ENCODE measurements at regions not wholly inside any gene's neighbourhood (a gene's known extent, or its start where the extent isn't known, plus 50 kb on each side); places are given as distances from the start of the nearest gene placed in this dataset.
"Not testable (repeated sequence)": the region's sequence is repeated elsewhere in the genome, so short reads cannot be mapped to it uniquely, and the experiment has no call there.

DNA sequence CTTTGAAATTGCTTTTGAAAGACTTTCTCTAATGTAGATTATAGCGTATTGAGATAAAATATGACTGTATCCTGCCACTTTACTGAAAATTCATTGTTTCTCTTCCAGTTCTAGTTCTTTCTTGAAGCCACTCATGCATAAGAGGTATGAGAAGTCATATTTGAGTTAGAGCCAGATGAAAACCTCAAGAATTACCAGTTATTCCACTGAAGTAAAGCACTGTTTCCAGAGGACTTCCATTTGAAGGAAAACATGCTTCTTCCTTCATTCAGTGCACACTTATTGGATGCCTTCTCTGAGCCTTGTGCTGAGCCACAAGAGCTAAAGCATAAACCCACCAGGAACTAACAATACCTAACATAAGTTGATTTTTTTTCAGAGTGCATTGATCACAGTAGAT, 513.4 kb downstream of the ZNF385D start:
- no peak for DNase-seq

DNA sequence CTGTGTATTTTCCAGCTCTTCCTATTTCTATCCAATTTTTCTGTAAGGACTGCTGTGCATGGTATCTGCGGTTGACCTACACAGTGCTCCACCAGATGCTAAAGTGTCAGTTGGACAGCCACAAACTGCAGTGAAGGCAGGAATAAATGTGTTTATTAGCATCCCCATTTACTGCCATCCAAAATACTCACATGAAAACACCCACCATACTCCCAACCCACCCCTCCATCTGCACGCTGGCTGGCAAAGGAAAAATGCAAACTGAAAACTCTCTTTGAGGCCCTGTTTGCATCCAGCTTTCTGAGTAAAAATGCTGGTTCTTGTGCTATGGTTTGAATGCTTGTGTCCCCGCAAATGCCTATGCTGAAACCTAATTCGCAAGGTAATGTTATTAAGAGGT, 515.5 kb downstream of the ZNF385D start:
- DNase-seq = no peak

DNA sequence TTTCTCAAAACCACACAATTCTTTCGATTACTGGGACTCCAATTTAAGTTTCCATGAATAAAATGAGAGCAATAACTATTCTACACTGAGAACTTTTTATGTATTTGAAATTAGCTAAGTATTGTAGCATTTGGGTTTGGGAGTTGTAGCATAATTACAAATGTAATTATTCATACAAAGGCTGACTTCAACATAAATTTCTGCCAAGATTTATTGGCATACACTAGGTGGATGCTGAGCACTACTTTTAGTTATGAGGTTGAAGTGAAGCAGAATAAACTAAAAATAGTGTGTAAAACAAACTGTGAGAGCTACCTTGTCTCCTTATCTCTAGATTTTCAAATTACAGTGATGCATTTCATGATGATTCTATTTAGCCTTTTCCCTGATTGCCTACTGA, 516.1 kb downstream of the ZNF385D start:
- DNase-seq = no peak

DNA sequence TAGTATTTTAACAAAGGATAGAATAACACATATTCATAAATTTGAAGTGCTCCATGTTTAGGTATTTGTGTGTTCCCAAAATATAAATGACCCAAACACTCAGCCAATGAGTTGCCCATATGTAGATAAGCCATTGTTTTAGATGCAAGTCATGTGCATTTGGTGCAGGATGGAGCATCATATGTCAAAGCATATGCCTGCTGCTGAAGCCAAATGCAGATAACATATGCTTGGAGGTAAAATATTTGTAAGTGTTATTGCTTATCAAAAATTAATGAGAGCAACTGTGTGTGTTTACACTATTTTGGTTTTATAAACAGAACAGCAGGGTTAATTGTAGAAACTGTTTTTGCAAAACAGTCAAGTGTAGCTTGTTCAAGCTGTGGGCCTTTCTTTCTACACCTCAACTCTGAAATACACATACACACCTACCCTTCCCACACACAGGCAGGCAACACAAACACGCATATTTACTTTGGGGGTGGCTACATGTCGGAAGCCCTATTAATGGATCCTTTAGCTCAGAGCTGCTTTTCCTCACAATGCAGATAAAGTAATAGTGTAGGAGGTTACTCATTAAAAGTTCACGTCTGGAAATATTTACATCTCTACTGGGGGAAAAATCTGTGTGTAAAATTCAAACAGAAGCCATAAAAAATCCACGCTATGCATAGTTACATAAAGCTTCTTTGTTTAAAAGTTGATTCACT, 521.4 kb downstream of the ZNF385D start:
- peak; percentile 7 for DNase-seq

DNA sequence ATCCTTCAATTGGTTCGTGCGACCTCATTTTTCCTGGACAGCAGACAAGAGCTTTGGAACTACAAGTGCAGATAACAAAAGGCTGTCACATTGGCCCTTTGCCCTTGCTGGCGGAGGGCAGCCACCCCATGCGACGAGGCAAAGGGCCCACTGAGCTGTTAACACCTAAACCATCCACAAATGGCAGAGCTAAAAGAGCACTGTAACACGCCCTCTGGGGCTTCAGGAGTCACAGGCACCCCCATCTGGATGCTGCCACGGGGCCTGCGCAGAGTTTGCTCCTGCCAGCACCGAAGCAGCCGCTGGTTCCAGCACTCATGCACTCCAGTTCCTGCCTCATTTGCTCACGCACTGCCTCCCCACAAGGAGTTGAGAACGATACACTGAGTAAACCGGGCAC, 524.9 kb downstream of the ZNF385D start:
- DNase-seq = peak; percentile 0

DNA sequence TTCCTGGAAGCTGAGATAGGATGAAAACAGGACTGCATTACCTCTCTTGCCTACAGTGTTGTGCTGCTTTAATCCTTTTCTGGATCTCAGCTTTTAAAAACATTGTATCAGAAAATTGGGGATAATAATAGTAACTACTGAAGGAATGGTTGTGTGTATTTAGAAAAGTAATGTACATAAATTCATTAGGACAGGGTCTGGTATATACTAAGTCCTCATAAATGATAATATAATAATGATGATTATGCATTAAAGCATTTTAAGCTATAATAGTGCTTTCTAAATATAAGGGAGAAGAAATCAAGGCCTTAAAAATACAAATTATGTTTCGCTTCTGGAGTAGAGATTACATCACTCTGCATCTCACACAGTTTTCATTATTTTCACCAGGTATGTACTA, 530.1 kb downstream of the ZNF385D start:
- DNase-seq = no peak

DNA sequence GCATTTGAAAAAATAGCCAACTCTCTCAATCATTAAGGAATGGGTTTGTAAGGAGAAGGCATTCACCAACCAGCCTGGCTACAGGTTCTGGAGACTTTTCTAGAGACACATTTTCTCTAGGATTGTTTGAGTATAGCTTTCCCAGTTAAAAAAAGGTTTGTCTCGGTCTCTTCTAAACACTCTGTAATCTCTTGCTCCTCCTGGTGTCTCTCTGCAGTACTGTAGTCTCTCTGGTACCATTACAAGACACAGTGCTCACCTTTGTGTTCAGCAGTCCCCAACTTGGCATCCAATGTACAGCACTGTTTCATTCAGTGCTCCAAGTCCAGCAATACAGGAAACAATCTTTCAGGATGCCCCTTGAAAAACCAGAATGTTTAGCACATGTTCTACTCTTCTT, 534.4 kb downstream of the ZNF385D start:
- no peak for DNase-seq

DNA sequence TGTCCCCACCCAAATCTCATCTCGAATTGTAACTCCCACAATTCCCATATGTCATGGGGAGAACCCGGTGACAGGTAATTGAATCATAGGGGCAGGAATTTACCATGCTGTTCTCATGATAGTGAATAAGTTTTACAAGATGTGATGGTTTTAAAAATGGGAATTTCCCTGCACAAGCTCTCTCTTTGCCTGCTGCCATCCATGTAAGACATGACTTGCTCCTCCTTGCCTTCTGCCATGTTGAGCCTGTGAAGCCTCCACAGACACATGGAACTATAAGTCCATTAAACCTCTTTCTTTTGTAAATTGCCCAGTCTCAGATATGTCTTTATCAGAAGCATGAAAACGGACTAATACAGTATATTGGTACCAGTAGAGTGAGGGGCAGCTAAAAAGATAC, 546.9 kb downstream of the ZNF385D start:
- DNase-seq = not testable (repeated sequence)

DNA sequence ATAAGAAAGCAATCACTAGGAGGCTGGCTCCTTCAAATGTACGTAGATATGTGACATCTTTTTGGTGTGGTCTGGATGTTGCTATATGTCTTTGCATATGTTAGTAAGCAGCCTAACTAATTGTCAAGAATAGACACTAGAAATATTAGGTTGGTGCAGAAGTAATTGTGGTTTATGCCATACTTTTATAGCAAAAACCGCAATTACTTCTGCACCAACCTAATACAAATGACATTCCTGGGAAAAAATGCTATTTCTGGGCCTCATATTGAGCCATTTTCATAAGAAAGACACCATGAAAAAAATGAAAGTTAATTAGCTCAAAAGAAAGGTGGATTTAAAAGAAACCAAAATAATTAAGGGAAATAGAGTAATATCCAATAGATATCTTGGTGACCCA, 555.8 kb downstream of the ZNF385D start:
- no peak for DNase-seq

DNA sequence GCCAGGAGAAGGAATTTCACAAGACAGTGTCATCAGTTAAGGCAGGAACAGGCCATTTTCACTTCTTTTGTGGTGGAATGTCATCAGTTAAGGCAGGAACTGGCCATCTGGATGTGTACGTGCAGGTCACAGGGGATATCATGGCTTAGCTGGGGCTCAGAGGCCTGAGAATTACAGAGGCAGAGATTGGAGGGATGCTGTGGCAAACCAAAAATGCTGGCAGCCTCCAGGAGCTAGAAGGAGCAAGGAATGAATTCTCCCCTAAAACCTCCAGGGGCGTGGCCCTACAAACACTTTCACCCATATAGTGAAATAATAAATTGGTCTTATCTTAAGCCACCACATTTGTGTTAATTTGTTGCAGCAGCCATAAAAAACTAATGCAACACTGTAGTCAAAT, 557.0 kb downstream of the ZNF385D start:
- not testable (repeated sequence) for DNase-seq

DNA sequence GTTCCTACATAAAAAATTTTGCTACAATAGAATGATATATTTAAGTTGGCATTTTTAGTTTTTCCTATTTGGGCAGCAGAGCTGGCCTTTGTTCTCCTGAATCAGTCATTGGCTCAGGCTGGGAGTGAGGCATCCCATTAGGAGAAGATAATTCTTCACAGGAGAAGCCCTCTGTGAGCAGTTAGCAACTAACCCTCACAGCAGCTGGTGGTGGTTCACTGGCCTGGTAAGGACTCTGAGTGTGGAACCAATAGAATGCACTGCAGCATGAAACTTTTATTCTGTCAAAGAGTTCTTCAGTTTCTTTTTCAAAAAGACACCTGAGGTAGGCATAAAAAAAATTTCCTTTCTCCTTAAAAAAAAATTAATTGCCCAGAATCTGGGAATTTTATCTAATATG, 562.6 kb downstream of the ZNF385D start:
- no peak for DNase-seq

DNA sequence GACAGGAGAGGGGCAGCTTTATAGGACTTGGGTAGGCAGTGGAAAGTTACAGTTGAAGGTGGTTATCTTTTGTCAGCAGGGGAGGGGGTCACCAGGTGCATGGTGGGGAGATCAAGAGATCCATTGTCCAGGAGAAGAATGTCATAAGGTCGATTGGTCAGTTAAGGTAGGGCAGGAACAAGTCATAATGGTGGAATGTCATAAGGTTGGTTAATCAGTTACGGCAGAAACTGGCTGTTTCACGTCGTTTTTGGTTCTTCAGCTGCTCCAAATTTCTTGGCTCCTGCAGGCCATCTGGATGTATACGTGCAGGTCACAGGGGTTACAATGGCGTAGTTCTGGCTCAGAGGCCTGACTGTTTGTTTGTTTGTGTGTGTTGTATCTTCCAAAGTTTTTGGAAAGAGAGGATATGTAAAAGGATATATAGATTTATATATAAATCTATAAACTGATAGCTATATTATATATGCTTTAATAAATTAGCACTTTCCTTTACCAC, 565.1 kb downstream of the ZNF385D start:
- DNase-seq = no peak

DNA sequence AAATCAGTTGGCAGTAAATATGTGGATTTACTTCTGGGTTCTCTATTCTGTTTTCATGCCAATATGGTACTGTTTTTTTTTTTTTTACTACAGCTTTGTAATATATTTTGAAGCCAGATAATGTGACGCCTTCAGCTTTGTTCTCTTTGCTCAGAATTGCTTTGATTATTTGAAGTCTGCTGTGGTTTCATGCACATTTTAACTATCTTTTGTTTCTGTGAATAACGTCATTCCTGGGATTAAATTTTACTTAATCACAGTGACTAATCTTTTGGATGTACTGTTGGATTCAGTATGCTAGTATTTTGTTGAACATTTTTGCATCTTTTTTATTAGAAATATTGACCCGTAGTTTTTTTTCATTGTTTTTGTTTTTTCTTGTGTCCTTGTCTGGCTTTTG, 576.5 kb downstream of the ZNF385D start:
- no peak for DNase-seq

DNA sequence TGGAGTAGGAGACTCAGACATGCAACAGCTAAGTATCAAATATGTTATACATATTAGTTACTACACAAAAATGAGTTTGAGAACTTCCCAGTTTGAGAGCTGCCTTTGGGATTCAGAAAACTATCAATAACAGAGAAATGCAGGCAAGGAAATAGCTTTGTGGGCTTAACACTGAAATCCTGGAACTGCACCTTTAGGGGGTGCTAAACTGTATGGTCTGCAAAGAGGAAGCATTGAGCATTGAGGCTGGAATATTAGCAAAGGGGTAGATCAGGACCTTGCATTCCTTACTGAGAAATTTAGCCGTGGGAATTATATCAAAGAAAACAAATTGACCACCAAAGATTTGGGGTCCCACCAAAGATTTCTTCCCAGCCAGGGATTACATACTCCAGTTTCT, 580.0 kb downstream of the ZNF385D start:
- DNase-seq = no peak

DNA sequence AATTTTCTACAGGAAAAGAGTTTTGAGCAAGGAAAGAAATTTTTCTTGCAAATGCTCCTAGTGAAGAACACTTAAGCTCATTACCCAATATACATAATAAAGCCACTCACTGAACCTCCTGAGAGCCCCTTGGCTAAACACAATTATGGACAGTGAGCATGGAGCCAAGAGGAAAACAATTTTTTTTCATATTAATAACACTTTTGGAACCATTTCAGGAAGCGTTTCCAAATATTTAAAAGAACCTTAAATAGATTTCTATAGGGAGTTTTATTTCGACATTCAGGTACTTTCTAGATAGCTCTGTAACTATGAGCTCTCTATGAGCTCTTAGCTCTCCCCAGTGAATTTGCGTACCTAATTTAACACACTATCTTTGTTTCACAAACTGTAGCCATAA, 581.1 kb downstream of the ZNF385D start:
- no peak for DNase-seq

DNA sequence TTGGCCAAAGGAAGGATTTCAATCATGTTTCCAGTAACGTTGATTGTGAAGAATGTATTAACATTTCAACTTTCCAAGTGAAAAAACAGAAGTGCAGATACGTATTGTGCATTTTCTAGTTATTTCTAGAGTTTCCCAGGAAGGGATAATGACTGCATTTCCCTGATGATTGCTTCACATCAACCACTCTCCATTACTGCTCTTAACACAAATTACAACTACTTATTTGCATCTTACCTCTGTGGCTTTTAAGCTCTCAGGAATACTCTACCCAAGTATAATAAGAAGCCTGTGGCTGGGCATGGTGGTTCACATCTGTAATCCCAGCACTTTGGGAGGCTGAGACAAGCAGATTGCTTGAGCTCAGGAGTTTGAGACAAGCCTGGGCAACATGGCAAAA, 582.5 kb downstream of the ZNF385D start:
- DNase-seq = no peak

DNA sequence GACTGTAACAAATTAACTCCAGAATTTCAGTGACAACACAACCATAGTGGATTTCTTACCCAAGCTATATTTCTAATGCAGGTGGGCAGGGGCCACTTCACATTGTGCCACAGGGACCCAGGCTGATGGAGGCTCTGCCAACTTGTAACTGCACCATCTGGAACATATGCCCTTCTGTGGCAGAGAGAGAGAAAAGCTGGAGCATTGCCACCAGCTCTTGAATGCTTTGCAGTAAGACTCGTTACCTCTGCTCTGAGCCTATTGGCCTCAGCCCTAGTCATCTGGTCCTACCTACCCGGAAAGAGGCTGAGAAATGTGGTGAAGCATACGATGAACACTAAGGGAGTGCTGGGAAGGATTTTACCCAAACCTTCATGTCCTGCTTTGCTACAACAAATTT, 587.1 kb downstream of the ZNF385D start:
- peak; percentile 85 for DNase-seq

DNA sequence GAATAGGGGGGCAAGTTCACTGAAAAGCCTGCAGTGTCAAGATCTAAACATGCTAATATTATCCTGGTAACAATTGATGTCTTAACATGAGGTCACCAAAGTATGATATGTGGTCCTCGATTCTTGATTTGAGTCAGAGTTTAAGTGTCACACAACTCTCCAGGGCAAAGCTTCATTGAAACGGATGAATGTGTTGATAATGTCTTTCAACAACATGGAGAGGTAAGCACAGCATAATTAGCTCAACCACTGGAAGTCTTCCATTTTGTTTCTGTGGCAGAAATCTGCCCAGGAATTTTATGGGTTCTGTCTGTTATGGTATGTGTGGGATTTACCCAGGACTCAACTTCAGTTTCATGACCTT, 591.5 kb downstream of the ZNF385D start:
- no peak for DNase-seq

DNA sequence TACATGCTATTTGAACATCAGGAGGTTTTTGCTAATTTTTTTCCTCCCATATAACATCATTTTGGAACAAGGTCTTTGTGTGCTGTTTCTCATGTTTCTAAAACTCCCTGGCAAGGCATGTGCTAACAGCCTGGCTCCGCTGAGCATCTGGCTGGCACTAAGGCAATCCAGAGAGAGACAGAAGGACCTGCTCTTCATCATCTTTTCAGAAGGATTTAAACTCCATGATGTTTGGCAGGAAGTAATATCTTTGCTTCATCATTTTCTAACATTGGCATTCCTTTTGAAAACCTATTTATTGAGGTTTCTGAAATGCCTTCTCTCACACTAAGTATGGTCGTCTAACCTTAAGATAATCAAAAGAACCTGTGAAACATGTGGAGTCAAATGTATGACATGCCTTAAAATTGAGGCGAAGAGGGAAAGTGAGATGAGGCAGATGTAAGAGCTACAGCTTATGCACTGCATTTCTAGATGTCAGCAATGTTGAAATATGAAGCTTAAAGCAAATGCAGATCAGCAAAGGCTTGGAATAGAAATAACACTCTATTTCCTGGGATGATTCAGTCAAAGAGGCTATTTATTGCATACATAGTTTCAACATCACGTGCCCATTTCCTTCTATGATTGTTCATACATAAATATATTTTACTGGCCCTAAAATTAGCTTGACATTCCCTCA, 592.0 kb downstream of the ZNF385D start:
- DNase-seq = peak; percentile 10

DNA sequence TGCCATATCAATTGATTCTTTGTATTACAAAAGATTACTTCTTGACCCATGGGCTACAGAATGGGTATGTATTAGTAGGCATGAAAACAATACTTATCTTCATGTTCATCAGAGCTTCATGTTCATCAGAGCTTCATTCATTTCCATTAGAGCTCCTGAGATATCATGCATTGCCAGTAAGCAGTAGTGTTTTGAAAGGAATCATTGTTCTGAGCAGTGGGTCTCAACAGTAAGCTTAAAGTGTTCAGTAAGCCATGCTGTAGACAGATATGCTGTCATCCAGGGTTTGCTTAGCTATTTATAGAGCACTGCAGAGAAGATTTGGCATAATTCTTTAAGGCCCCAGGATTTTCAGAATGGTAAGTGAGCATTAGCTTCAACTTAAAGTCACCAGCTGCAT, 596.1 kb downstream of the ZNF385D start:
- DNase-seq = no peak

DNA sequence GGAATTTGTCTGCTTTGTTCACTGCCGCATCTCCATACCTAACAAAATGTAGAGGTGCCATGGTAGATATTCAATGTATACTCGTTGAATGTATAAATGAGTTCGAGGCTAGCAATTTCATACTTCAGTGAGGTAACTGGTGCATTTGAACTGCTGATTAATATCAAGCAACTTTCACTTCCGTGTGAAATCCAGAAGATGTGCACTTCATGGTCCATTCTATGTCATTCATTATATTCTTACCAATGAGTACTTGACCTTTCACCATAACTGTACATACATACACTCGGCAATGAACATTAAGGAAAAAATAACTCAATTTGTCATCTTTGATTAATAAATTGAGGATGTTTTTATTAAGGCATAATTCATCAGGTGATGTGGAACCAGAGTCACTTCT, 598.5 kb downstream of the ZNF385D start:
- no peak for DNase-seq

DNA sequence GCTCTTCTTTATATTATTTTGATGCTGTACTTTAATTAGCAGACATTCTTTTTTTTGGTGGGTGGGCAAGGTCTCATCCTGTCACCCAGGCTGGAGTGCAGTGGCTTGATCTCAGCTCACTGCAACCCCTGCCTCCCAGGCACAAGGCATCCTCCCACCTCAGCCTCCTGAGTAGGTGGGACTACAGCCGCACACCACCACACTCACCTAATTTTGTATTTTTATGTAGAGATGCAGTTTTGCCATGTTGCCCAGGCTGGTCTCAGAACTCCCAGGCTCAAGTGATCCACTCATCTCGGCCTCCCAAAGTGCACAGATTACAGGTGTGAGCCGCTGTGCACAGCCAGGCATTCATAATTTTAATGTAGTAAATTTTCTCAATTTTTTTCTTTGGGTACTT, 608.1 kb downstream of the ZNF385D start:
- no peak for DNase-seq

DNA sequence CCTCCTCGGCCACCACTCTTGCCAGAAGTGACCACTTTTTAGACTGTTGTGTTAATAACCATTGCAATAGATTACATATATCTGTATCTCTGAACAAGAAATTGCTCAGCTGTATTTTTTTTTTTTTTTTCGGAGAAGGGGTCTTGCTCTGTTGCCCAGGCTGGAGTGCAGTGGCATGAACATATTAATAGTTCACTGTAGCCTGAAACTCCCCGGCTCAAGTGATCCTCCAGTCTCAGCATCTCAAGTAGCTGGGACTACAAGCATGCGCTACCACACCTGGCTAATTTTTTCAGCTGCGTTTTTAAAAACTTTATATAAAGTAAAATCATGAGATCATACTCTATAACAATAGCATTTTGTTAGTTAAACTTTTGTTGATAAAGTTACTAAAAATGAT, 609.0 kb downstream of the ZNF385D start:
- DNase-seq = no peak

DNA sequence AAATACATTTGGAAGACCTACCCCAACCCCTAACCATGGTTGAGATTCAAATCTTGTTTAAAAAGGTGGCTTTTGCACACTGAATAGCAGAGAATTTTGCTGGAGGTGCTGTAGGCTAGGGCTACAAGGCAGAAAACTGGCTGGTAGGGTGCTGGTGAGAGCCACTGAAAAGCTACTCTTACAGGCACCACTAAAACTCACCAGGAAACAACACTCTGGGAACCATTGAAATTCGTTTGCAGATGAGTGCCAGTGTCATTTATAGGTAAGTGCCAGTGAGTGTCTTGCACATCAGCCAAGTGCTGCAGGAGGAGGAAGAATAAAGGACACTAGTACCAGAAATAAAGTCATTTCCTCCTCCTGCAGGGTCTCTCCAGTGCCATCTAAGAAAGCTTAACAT, 610.2 kb downstream of the ZNF385D start:
- DNase-seq = no peak

DNA sequence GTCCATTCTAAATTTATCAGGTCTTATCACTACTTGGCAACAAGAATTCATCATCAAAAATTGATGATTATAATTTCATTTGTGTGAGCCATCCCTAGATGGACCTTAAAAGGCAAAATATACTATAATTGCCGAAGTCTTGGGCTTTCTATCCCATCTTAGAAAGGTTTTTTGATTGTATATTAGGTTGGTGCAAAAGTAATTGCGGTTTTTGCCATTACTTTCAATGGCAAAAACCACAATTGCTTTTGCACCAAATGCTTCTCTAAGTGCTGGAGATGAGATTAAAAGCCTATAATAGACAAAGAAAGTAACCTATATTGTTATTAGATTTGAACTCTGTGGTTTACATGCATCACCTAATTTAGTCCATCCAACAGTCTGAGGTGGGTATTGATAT, 612.9 kb downstream of the ZNF385D start:
- DNase-seq = no peak
